ENCODE measurements at regions not wholly inside any gene's neighbourhood (a gene's known extent, or its start where the extent isn't known, plus 50 kb on each side); places are given as distances from the start of the nearest gene placed in this dataset.
"Not testable (repeated sequence)": the region's sequence is repeated elsewhere in the genome, so short reads cannot be mapped to it uniquely, and the experiment has no call there.

- no peaks in the 10 kb centered on the region for H3K36me3 Mint-ChIP-seq (ENCODE audit: low read depth)
- no peak for ATAC-seq
These were observed 645.4 kb upstream of the ATXN7L3B start for GRCh38 chr12:73892201-73892600.

DNA sequence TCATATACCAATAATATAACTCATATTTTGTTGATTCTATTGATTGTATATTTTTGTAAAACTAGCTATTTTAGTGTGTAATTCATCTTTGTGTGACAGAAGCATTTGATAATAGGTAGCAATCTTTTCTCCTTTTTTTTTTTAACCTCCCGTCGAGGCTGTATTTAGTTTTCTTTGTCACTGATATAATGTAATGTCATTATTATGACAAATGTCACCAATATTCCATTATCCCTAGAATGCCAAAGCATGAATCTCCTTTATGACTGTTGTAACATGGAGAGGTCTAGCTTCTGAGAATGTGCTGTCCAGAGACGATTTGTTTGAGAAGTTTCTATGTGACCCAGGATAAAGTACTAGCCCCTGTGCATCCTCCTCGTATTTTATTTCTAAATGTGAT is 639.0 kb upstream of the ATXN7L3B start:
- ATAC-seq (no peak), DNase-seq (no peak)
- Mint-ChIP-seq H3K36me3 (ENCODE audit: low read depth) (no peaks in the 10 kb centered on the region), H3K27me3 (no peaks in the 10 kb centered on the region), H3K4me1 (no peaks in the 10 kb centered on the region), H3K4me3 (no peak overlapping the region), H3K27ac (no peak overlapping the region), H3K9me3 (no peaks in the 10 kb centered on the region)

More at GRCh38 chr12:73892201-73892600, 645.4 kb upstream of the ATXN7L3B start:
- Mint-ChIP-seq H3K4me1 (no peaks in the 10 kb centered on the region), H3K9me3 (peaks cover 4% of the 10 kb centered on the region), H3K27ac (no peak overlapping the region), H3K27me3 (no peaks in the 10 kb centered on the region), H3K4me3 (no peak overlapping the region)
- DNase-seq, result no peak

GRCh38 chr12:73902260-73902659 is 635.4 kb upstream of the ATXN7L3B start:
- no peaks in the 10 kb centered on the region for H3K36me3 Mint-ChIP-seq (ENCODE audit: low read depth)
- H3K9me3 Mint-ChIP-seq, result peaks cover 3% of the 10 kb centered on the region
- H3K27me3 Mint-ChIP-seq, result no peaks in the 10 kb centered on the region
- ATAC-seq (no peak), DNase-seq (no peak)
- H3K27ac Mint-ChIP-seq, result no peak overlapping the region
- no peaks in the 10 kb centered on the region for H3K4me1 Mint-ChIP-seq
- H3K4me3 Mint-ChIP-seq, result no peak overlapping the region

DNA sequence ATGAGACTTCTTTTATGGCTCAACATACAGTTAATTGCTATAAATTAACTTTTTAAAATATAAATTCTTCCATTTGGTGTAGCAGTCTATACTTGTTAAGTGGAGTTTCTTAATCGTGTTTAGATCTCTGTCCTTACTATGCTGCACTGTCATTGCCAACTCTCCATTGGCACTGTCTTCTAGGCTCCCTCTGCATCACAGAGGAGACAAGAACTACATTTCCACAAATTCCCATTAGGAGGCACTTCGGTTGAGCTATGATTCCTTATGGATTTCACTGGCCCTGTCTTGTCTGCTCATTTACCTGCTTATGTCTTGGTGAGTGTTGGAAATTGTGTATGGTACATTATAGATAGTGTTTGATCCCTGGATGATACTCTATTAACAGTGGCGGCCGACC is 630.9 kb upstream of the ATXN7L3B start:
- no peak for ATAC-seq
- Mint-ChIP-seq H3K4me3 (no peak overlapping the region), H3K9me3 (peaks cover 3% of the 10 kb centered on the region), H3K36me3 (ENCODE audit: low read depth) (no peaks in the 10 kb centered on the region), H3K27ac (no peak overlapping the region), H3K4me1 (no peaks in the 10 kb centered on the region), H3K27me3 (no peaks in the 10 kb centered on the region)
- DNase-seq, result no peak

- Mint-ChIP-seq H3K36me3 (ENCODE audit: low read depth) (no peaks in the 10 kb centered on the region), H3K4me3 (no peak overlapping the region), H3K4me1 (no peaks in the 10 kb centered on the region), H3K27ac (no peak overlapping the region), H3K9me3 (no peaks in the 10 kb centered on the region), H3K27me3 (no peaks in the 10 kb centered on the region)
- ATAC-seq, result no peak
- no peak for DNase-seq
These were observed 601.8 kb upstream of the ATXN7L3B start for GRCh38 chr12:73935817-73936216.

GRCh38 chr12:73947326-73948026 is 590.2 kb upstream of the ATXN7L3B start:
- Mint-ChIP-seq H3K27me3 (no peaks in the 10 kb centered on the region), H3K9me3 (peaks cover 3% of the 10 kb centered on the region), H3K4me1 (no peaks in the 10 kb centered on the region), H3K4me3 (no peak overlapping the region), H3K36me3 (ENCODE audit: low read depth) (no peaks in the 10 kb centered on the region), H3K27ac (no peak overlapping the region)
- DNase-seq (no peak), ATAC-seq (no peak)

DNA sequence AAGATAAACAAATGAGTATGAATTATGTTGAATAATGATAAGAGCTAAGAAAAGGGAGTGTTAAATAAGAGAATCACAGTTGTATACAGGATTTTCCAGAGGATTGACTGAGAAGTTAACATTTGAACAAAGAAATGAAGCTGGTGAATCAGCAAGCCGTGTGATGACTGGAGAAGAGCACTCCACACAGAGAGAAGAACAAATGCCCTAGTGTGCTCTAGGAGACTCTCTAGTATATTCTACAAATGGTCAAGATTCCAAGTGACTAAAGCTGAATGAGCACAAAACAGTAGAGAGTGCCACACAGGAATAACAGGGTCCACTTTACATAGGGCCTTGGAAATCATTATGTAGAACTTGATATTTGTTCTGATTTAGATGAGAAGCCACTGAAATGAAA is 587.1 kb upstream of the ATXN7L3B start:
- Mint-ChIP-seq H3K9me3 (peaks cover 3% of the 10 kb centered on the region), H3K4me3 (no peak overlapping the region), H3K4me1 (no peaks in the 10 kb centered on the region), H3K27me3 (no peaks in the 10 kb centered on the region), H3K27ac (no peak overlapping the region), H3K36me3 (ENCODE audit: low read depth) (no peaks in the 10 kb centered on the region)
- DNase-seq (no peak), ATAC-seq (no peak)

DNA sequence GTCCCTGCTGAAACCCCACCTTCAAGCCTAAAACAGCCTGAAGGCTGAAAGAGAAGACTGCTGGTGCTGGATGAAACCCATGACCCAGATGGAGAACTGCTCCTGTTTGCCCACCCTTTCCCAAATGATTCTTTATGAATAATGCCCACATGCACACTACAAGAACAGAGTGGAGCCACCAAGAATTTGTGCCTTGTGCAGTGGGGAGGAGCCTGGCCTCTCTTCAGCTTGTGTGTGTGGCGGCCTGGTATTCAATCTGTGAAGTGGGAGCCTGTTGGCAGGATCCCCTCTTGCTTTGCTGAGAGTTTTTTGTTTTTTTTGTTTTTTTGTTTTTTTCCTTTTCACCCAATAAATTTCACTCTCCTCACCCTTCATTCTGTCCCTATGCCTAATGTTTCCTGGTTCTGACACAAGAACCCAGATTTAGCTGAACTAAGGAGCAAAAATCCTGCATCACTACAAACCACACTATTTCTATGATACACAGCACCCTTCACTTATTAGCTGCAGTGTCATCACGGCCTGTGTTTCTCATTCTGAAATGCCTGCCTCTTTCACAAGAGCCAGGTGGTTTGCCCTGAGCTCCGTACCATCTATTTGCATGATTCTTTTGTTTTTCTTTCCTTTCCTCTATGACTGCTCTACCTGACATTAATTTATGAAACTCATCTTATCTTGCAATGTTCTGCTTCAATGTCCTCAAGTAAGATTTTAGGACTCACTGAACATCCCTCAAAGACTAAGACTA is 585.5 kb upstream of the ATXN7L3B start:
- DNase-seq (no peak), ATAC-seq (no peak)
- no peaks in the 10 kb centered on the region for H3K27me3 Mint-ChIP-seq
- H3K9me3 Mint-ChIP-seq, result peaks cover 3% of the 10 kb centered on the region
- no peaks in the 10 kb centered on the region for H3K4me1 Mint-ChIP-seq
- no peak overlapping the region for H3K4me3 Mint-ChIP-seq
- no peaks in the 10 kb centered on the region for H3K36me3 Mint-ChIP-seq (ENCODE audit: low read depth)
- no peak overlapping the region for H3K27ac Mint-ChIP-seq

GRCh38 chr12:73964641-73965040 is 573.0 kb upstream of the ATXN7L3B start:
- DNase-seq (no peak), ATAC-seq (no peak)
- no peaks in the 10 kb centered on the region for H3K4me1 Mint-ChIP-seq
- no peaks in the 10 kb centered on the region for H3K36me3 Mint-ChIP-seq (ENCODE audit: low read depth)
- no peaks in the 10 kb centered on the region for H3K27me3 Mint-ChIP-seq
- no peak overlapping the region for H3K27ac Mint-ChIP-seq
- no peak overlapping the region for H3K4me3 Mint-ChIP-seq
- H3K9me3 Mint-ChIP-seq, result peaks cover 10% of the 10 kb centered on the region

DNA sequence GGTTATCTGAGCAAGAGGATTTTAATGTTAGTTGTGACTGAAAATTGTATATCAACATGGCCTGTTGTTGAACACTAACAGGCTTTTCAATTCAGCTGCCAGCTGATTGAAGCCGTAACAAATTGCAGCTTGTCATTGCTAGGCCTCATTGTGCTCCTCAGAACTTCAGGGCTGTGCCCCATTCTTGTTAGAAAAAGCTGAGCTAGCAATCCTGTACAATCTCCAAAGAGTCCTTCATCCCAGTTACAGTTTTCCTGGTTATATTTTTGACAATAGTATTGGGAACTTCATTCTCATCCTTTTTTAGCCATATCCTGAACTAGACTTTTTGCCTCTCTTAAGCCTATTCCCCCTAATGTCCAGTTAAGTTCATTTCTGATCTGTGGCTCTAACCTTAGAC is 564.1 kb upstream of the ATXN7L3B start:
- DNase-seq, result no peak
- Mint-ChIP-seq H3K27me3 (no peaks in the 10 kb centered on the region), H3K4me3 (no peak overlapping the region), H3K27ac (no peak overlapping the region), H3K36me3 (ENCODE audit: low read depth) (no peaks in the 10 kb centered on the region), H3K9me3 (peaks cover 13% of the 10 kb centered on the region), H3K4me1 (no peaks in the 10 kb centered on the region)
- no peak for ATAC-seq

DNA sequence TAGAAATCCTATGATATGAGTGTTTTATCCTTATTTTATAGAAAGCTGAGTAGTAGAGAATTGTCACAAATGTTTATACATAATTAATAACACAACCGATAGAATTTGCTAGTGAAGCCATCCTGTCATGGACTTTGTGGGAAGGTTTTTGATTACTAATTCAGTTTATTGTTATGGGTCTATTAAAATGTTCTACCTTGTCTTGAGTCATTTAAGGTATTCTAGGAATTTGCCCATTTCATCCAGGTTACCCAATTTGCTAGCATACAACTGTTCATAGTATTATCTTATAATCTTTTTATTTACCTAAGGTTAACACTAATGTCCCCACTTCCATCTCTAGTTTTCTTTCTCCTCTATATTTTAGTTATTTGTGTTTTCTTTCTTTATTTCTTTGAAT is 553.1 kb upstream of the ATXN7L3B start:
- ATAC-seq, result no peak
- Mint-ChIP-seq H3K27me3 (no peaks in the 10 kb centered on the region), H3K36me3 (ENCODE audit: low read depth) (no peaks in the 10 kb centered on the region), H3K4me3 (no peak overlapping the region), H3K9me3 (peaks cover 4% of the 10 kb centered on the region), H3K27ac (no peak overlapping the region), H3K4me1 (no peaks in the 10 kb centered on the region)
- no peak for DNase-seq

DNA sequence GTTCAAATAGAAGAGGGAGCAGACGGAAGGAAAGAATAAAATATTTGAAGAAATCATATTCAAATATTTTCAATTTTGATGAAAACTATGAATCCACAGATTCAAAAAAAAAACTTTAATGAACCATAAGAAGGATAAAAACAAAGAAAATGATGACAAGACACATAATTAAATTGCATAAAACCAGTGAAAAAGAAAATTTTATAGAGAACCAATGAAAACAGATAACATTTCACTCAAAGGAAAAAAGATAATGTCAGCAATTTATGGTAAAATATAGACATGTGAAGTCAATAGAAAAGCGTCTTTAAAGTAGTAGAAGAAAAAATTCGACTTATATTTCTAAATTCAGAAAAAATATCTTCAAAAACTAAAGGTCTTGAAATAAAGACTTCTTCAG is 546.5 kb upstream of the ATXN7L3B start:
- ATAC-seq (no peak), DNase-seq (no peak)
- Mint-ChIP-seq H3K9me3 (no peaks in the 10 kb centered on the region), H3K4me1 (no peaks in the 10 kb centered on the region), H3K4me3 (no peak overlapping the region), H3K27ac (no peak overlapping the region), H3K27me3 (no peaks in the 10 kb centered on the region), H3K36me3 (ENCODE audit: low read depth) (no peaks in the 10 kb centered on the region)

DNA sequence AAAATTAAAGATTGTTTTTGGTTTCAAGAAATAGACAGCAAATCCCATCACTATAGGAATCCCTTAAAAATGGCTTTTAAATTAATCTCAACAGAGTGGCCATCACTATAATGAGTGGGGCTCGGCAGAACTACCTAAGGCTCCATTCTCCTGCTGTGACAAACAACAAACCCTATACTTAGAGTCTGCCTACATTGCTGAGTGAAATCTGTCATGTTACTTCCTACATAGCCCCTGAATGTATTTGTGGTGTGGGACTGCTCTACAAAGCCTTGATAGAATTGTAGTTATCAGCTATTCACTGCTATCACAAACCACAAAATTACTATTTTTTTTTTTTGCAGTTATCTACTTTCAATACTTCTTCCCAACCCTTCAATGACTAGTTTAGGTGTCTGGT is 538.7 kb upstream of the ATXN7L3B start:
- ATAC-seq (no peak), DNase-seq (no peak)
- Mint-ChIP-seq H3K36me3 (ENCODE audit: low read depth) (no peaks in the 10 kb centered on the region), H3K4me1 (no peaks in the 10 kb centered on the region), H3K27me3 (no peaks in the 10 kb centered on the region), H3K9me3 (no peaks in the 10 kb centered on the region), H3K27ac (no peak overlapping the region), H3K4me3 (no peak overlapping the region)

GRCh38 chr12:74015118-74015517 is 522.5 kb upstream of the ATXN7L3B start:
- DNase-seq (no peak), ATAC-seq (no peak)
- Mint-ChIP-seq H3K4me3 (no peak overlapping the region), H3K4me1 (no peaks in the 10 kb centered on the region), H3K27me3 (no peaks in the 10 kb centered on the region), H3K9me3 (no peaks in the 10 kb centered on the region), H3K27ac (no peak overlapping the region), H3K36me3 (ENCODE audit: low read depth) (no peaks in the 10 kb centered on the region)

- H3K36me3 Mint-ChIP-seq (ENCODE audit: low read depth); ATAC-seq; H3K27ac Mint-ChIP-seq; H3K4me3 Mint-ChIP-seq; H3K9me3 Mint-ChIP-seq; DNase-seq; H3K4me1 Mint-ChIP-seq; H3K27me3 Mint-ChIP-seq: not testable (repeated sequence)
These were observed 521.3 kb upstream of the ATXN7L3B start for GRCh38 chr12:74016324-74016723.

Measured in activated naive CD8-positive, alpha-beta T cell treated with anti-CD3 and anti-CD28 coated beads, Interleukin-2, amount 50 U/mL, for 24 hours (primary cell).